ENCODE measurements at regions not wholly inside any gene's neighbourhood (a gene's known extent, or its start where the extent isn't known, plus 50 kb on each side); places are given as distances from the start of the nearest gene placed in this dataset.

GRCh38 chr18:31213641-31214040 lies 51.0 kb upstream of the DSC1 start:
- TF ChIP-seq CTCF (conservative IDR thresholded peaks at IDR 0.05), result no peak

GRCh38 chr18:31217038-31217849 lies 54.6 kb upstream of the DSC1 start:
- H3K27ac ChIP-seq, result no peak overlapping the region
- TF ChIP-seq CTCF (conservative IDR thresholded peaks at IDR 0.05), result no peak

More at GRCh38 chr18:31213641-31214040, 51.0 kb upstream of the DSC1 start:
- H3K27ac ChIP-seq, result no peak overlapping the region

GRCh38 chr18:31218671-31219383 lies 56.2 kb upstream of the DSC1 start:
- TF ChIP-seq CTCF (conservative IDR thresholded peaks at IDR 0.05), result no peak
- no peak overlapping the region for H3K27ac ChIP-seq

- TF ChIP-seq CTCF (conservative IDR thresholded peaks at IDR 0.05), result no peak
- H3K27ac ChIP-seq, result no peak overlapping the region
Observed at GRCh38 chr18:31219395-31219794, 56.7 kb upstream of the DSC1 start.

GRCh38 chr18:31223371-31223770 lies 60.7 kb upstream of the DSC1 start:
- TF ChIP-seq CTCF (conservative IDR thresholded peaks at IDR 0.05), result no peak
- no peak overlapping the region for H3K27ac ChIP-seq

- H3K27ac ChIP-seq, result no peak overlapping the region
- TF ChIP-seq CTCF (conservative IDR thresholded peaks at IDR 0.05), result no peak
Observed at GRCh38 chr18:31225668-31226067, 63.0 kb upstream of the DSC1 start.

GRCh38 chr18:31227497-31228229 lies 65.0 kb upstream of the DSC1 start:
- no peak overlapping the region for H3K27ac ChIP-seq
- TF ChIP-seq CTCF (conservative IDR thresholded peaks at IDR 0.05), result no peak

All from VCaP (cell line).